Right atrium auricular region (tissue), 2 donors: ENCODE measurements at regions not wholly inside any gene's neighbourhood (a gene's known extent, or its start where the extent isn't known, plus 50 kb on each side); places are given as distances from the start of the nearest gene placed in this dataset.

Experiments
- DNase-seq: peaks from one replicate; pipeline ENCODE4 v3.0.0-alpha.2; 2019; ENCODE audit warnings: low spot score
- H3K27ac ChIP-seq, 2 donors: fragments of 200-600 bp; sonication (generic); 1 replicate in 1 of 2; 2 replicates in 1 of 2; pipeline ENCODE4 v1.5.1; 2016 to 2019
- H3K27me3 ChIP-seq, 2 donors: fragments of 200-600 bp; sonication (generic); one replicate each; pipeline versions ENCODE4 v1.5.1 to v1.6.0; 2017 to 2019
- H3K36me3 ChIP-seq: fragments of 200-600 bp; sonication (generic); one replicate; pipeline ENCODE4 v1.5.1; 2016
- H3K4me1 ChIP-seq, 2 donors: fragments of 200-600 bp; sonication (generic); one replicate each; pipeline versions ENCODE4 v1.5.1 to v1.6.0; 2017 to 2019
- H3K4me3 ChIP-seq, 2 donors: fragments of 200-600 bp; sonication (generic); 1 replicate in 1 of 2; 2 replicates in 1 of 2; pipeline ENCODE4 v1.5.1; 2017 to 2019; ENCODE audit warnings: mild to moderate bottlenecking in 1 of 2, moderate library complexity in 1 of 2
- H3K9me3 ChIP-seq, 2 donors: fragments of 200-600 bp; sonication (generic); one replicate each; pipeline ENCODE4 v1.5.1; 2019
- CTCF ChIP-seq, 2 donors: fragments of 200-600 bp; sonication (generic); IDR thresholded peaks; one replicate each; pipeline ENCODE4 v1.5.1; 2019; ENCODE audit warnings: antibody characterized with exemption in 2 of 2

- H3K27me3 ChIP-seq: no peaks in the 10 kb centered on the region
- H3K27ac ChIP-seq: no peak overlapping the region
- DNase-seq: no peak
- no peaks in the 10 kb centered on the region for H3K36me3 ChIP-seq
- H3K4me1 ChIP-seq: no peaks in the 10 kb centered on the region
- TF ChIP-seq CTCF (IDR thresholded peaks at IDR 0.05): no peak
- H3K9me3 ChIP-seq: no peaks in the 10 kb centered on the region
- H3K4me3 ChIP-seq: no peak overlapping the region
These were observed 142.9 kb upstream of the GRIA1 start for GRCh38 chr5:153347611-153348010.

GRCh38 chr5:153350175-153350883 is 140.1 kb upstream of the GRIA1 start:
- H3K27me3 ChIP-seq: no peaks in the 10 kb centered on the region
- no peaks in the 10 kb centered on the region for H3K9me3 ChIP-seq
- TF ChIP-seq CTCF (IDR thresholded peaks at IDR 0.05): no peak
- H3K36me3 ChIP-seq: no peaks in the 10 kb centered on the region
- no peak overlapping the region for H3K4me3 ChIP-seq
- no peak overlapping the region for H3K27ac ChIP-seq
- H3K4me1 ChIP-seq: no peaks in the 10 kb centered on the region
- no peak for DNase-seq

- no peaks in the 10 kb centered on the region for H3K4me1 ChIP-seq
- no peaks in the 10 kb centered on the region for H3K36me3 ChIP-seq
- no peak overlapping the region for H3K27ac ChIP-seq
- H3K4me3 ChIP-seq: no peak overlapping the region
- H3K27me3 ChIP-seq: no peaks in the 10 kb centered on the region
- no peak for DNase-seq
- no peaks in the 10 kb centered on the region for H3K9me3 ChIP-seq
- no peak for TF ChIP-seq CTCF (IDR thresholded peaks at IDR 0.05)
These were observed 137.7 kb upstream of the GRIA1 start for GRCh38 chr5:153352685-153353219.

- no peak overlapping the region for H3K4me3 ChIP-seq
- no peaks in the 10 kb centered on the region for H3K36me3 ChIP-seq
- DNase-seq: no peak
- no peak for TF ChIP-seq CTCF (IDR thresholded peaks at IDR 0.05)
- H3K27ac ChIP-seq: no peak overlapping the region
- no peaks in the 10 kb centered on the region for H3K9me3 ChIP-seq
- H3K27me3 ChIP-seq: no peaks in the 10 kb centered on the region
- H3K4me1 ChIP-seq: no peaks in the 10 kb centered on the region
These were observed 132.9 kb upstream of the GRIA1 start for GRCh38 chr5:153357493-153358112.

GRCh38 chr5:153358315-153358976 is 132.0 kb upstream of the GRIA1 start:
- Histone ChIP-seq H3K27me3 (no peaks in the 10 kb centered on the region), H3K9me3 (no peaks in the 10 kb centered on the region), H3K27ac (no peak overlapping the region), H3K36me3 (no peaks in the 10 kb centered on the region), H3K4me3 (no peak overlapping the region), H3K4me1 (no peaks in the 10 kb centered on the region)
- no peak for DNase-seq
- no peak for TF ChIP-seq CTCF (IDR thresholded peaks at IDR 0.05)
